GM23338 (cell line): ENCODE measurements at regions not wholly inside any gene's neighbourhood (a gene's known extent, or its start where the extent isn't known, plus 50 kb on each side); places are given as distances from the start of the nearest gene placed in this dataset.

Source experiments
- ATAC-seq: fragments of 200-7000 bp; cut with Tn5 transposase; 3 replicates; pipeline ENCODE4 v1.9.1; 2020
- DNase-seq: peaks from one replicate; pipeline ENCODE4 v3.0.0-alpha.2; 2015; ENCODE audit warnings: low spot score
- H2AFZ ChIP-seq: fragments of 200-600 bp; sonication (generic); 2 replicates; pipeline ENCODE4 v1.8.0; 2016; ENCODE audit warnings: antibody characterized with exemption, mild to moderate bottlenecking, moderate library complexity
- H3F3A ChIP-seq: fragments of 200-600 bp; sonication (generic); replicated peaks from 2 replicates; pipeline ENCODE4 v1.8.0; 2017; ENCODE audit warnings: antibody characterized with exemption, mixed run types, low read depth
- H3K27ac ChIP-seq: fragments of 200-600 bp; sonication (generic); 2 replicates; pipeline ENCODE4 v1.6.1; 2016; ENCODE audit warnings: low read depth
- H3K27me3 ChIP-seq: fragments of 200-600 bp; sonication (generic); 2 replicates; pipeline ENCODE4 v1.8.0; 2016; ENCODE audit warnings: mild to moderate bottlenecking, mixed run types, moderate library complexity; ENCODE audit not compliant: insufficient read depth
- H3K36me3 ChIP-seq: fragments of 200-600 bp; sonication (generic); 2 replicates; pipeline ENCODE4 v1.8.0; 2016; ENCODE audit warnings: mild to moderate bottlenecking; ENCODE audit not compliant: insufficient read depth
- H3K4me1 ChIP-seq: fragments of 200-600 bp; sonication (generic); 2 replicates; pipeline ENCODE4 v1.8.0; 2016; ENCODE audit warnings: mild to moderate bottlenecking, moderate library complexity; ENCODE audit not compliant: insufficient read depth
- H3K4me2 ChIP-seq: fragments of 200-600 bp; sonication (generic); 2 replicates; pipeline ENCODE4 v1.7.1; 2017; ENCODE audit warnings: mixed run types
- H3K4me3 ChIP-seq: fragments of 200-600 bp; sonication (generic); 2 replicates; pipeline ENCODE4 v1.6.1; 2016; ENCODE audit warnings: mixed run types
- H3K79me2 ChIP-seq: fragments of 200-600 bp; sonication (generic); replicated peaks from 2 replicates; pipeline ENCODE4 v1.8.0; 2017; ENCODE audit warnings: mild to moderate bottlenecking; ENCODE audit not compliant: insufficient read depth
- H3K9me2 ChIP-seq: fragments of 200-600 bp; sonication (generic); 2 replicates; pipeline ENCODE4 v1.8.0; 2017; ENCODE audit not compliant: insufficient read depth
- H4K20me1 ChIP-seq: fragments of 200-600 bp; sonication (generic); replicated peaks from 2 replicates; pipeline ENCODE4 v1.8.0; 2017; ENCODE audit warnings: mild to moderate bottlenecking; ENCODE audit not compliant: insufficient read depth
- H3K27ac Mint-ChIP-seq: 2 replicates; pipeline ENCODE4 v1.8.0; 2020; ENCODE audit warnings: inconsistent platforms, mild to moderate bottlenecking, moderate library complexity, mixed read lengths
- H3K27me3 Mint-ChIP-seq: 3 replicates; pipeline ENCODE4 v1.8.0; 2022; ENCODE audit warnings: low read depth, mild to moderate bottlenecking, moderate library complexity, mixed read lengths, inconsistent platforms; ENCODE audit not compliant: insufficient read depth, poor library complexity
- H3K36me3 Mint-ChIP-seq: 3 replicates; pipeline ENCODE4 v1.8.0; 2021; ENCODE audit warnings: low read depth, mild to moderate bottlenecking, inconsistent platforms, moderate library complexity, mixed read lengths
- H3K4me1 Mint-ChIP-seq: 3 replicates; pipeline ENCODE4 v1.8.0; 2020; ENCODE audit warnings: mild to moderate bottlenecking, inconsistent platforms, mixed read lengths
- H3K4me3 Mint-ChIP-seq: 3 replicates; pipeline ENCODE4 v1.8.0; 2021; ENCODE audit warnings: moderate library complexity, mild to moderate bottlenecking, inconsistent platforms, mixed read lengths
- H3K9me3 Mint-ChIP-seq: 3 replicates; pipeline ENCODE4 v1.8.0; 2020; ENCODE audit warnings: moderate library complexity, mild to moderate bottlenecking, inconsistent platforms, mixed read lengths
- CREB1 ChIP-seq: fragments of 250-450 bp; sonication (Bioruptor Pico); IDR thresholded peaks from 2 replicates; pipeline ENCODE4 v1.5.0; 2020; ENCODE audit warnings: low read depth, mild to moderate bottlenecking, moderate library complexity
- CTCF ChIP-seq, 2 experiments: fragments of 200-600 bp in 1 of 2; sonication (generic) in 1 of 2; conservative IDR thresholded peaks; 2 replicates each; pipeline versions ENCODE4 v1.5.1 to v1.6.1; 2016 to 2017; ENCODE audit warnings: antibody characterized with exemption in 2 of 2, low read depth in 2 of 2, mild to moderate bottlenecking in 2 of 2, moderate library complexity in 1 of 2
- ETS1 ChIP-seq: IDR thresholded peaks from 2 replicates; pipeline ENCODE4 v1.6.1; 2016; ENCODE audit warnings: antibody characterized with exemption
- EZH2 ChIP-seq: fragments of 200-600 bp; sonication (generic); IDR thresholded peaks from one replicate; pipeline ENCODE4 v1.8.0; 2017; ENCODE audit warnings: antibody characterized with exemption, mild to moderate bottlenecking, low read depth; ENCODE audit not compliant: unreplicated experiment
- EZH2phosphoT487 ChIP-seq: fragments of 200-600 bp; sonication (generic); IDR thresholded peaks from one replicate; pipeline ENCODE4 v1.8.1; 2018; ENCODE audit warnings: antibody characterized with exemption; ENCODE audit not compliant: unreplicated experiment
- JUNB ChIP-seq: IDR thresholded peaks from one replicate; pipeline ENCODE4 v1.6.1; 2016; ENCODE audit warnings: antibody characterized with exemption; ENCODE audit not compliant: unreplicated experiment
- NANOG ChIP-seq: IDR thresholded peaks from 2 replicates; pipeline ENCODE4 v1.6.1; 2016; ENCODE audit warnings: antibody characterized with exemption, borderline replicate concordance
- POLR2AphosphoS5 ChIP-seq: IDR thresholded peaks from 2 replicates; pipeline ENCODE4 v1.6.1; 2016; ENCODE audit warnings: antibody characterized with exemption, low read depth
- REST ChIP-seq: IDR thresholded peaks from one replicate; pipeline ENCODE4 v1.6.1; 2018; ENCODE audit warnings: antibody characterized with exemption; ENCODE audit not compliant: unreplicated experiment
- ZNF114 ChIP-seq: fragments of 250-450 bp; sonication (Bioruptor Pico); IDR thresholded peaks from 2 replicates; pipeline ENCODE4 v1.5.0; 2020; ENCODE audit warnings: mild to moderate bottlenecking, moderate library complexity
- ZNF331 ChIP-seq: fragments of 250-450 bp; sonication (Bioruptor Pico); IDR thresholded peaks from 2 replicates; pipeline ENCODE4 v1.5.0; 2020; ENCODE audit warnings: low read depth, mild to moderate bottlenecking, moderate library complexity

GRCh38 chr3:8416965-8417364 is 84.7 kb upstream of the LMCD1 start (continued):
- TF ChIP-seq ZNF114 (CRISPR knock-in tag) (no peak), ZNF331 (no peak), CREB1 (no peak), NANOG (no peak), EZH2 (no peak), POLR2AphosphoS5 (no peak), REST (no peak), ETS1 (no peak)

- H3K36me3 ChIP-seq, result no peaks in the 10 kb centered on the region
- DNase-seq (no peak), ATAC-seq (no peak)
Observed at GRCh38 chr3:8420612-8421011, 81.0 kb upstream of the LMCD1 start.

More at GRCh38 chr3:8420612-8421011, 81.0 kb upstream of the LMCD1 start:
- Mint-ChIP-seq H3K4me1 (no peaks in the 10 kb centered on the region), H3K27ac (no peak overlapping the region), H3K27me3 (no peaks in the 10 kb centered on the region), H3K4me3 (no peak overlapping the region), H3K36me3 (peaks cover 16% of the 10 kb centered on the region; the same call in 2 of the 3 replicates), H3K9me3 (peaks cover 21% of the 10 kb centered on the region)
- no peak overlapping the region for H3K27ac ChIP-seq
- H3K27me3 ChIP-seq, result no peaks in the 10 kb centered on the region
- no peaks in the 10 kb centered on the region for H3K79me2 ChIP-seq
- TF ChIP-seq POLR2AphosphoS5 (no peak), CTCF (conservative IDR thresholded peaks at IDR 0.05; ENCODE audit: low read depth in 2 of 2) (no peak), ZNF331 (no peak), ZNF114 (CRISPR knock-in tag) (no peak), EZH2phosphoT487 (no peak), JUNB (no peak), REST (no peak)
- no peak overlapping the region for H3K4me3 ChIP-seq
- H2AFZ ChIP-seq, result no peak overlapping the region
- H3K9me2 ChIP-seq, result 0 out of 2 replicates have a peak, but pooled peaks cover 3% of the 10 kb centered on the region
- H3K4me1 ChIP-seq, result no peaks in the 10 kb centered on the region
- no peak overlapping the region for H3K4me2 ChIP-seq
- no peaks in the 10 kb centered on the region for H4K20me1 ChIP-seq
- H3F3A ChIP-seq, result no peaks in the 10 kb centered on the region
